RWPE2 (cell line): ENCODE measurements at regions not wholly inside any gene's neighbourhood (a gene's known extent, or its start where the extent isn't known, plus 50 kb on each side); places are given as distances from the start of the nearest gene placed in this dataset.

ENCODE experiments used
- ATAC-seq: fragments of 200-7000 bp; cut with Tn5 transposase; 3 replicates; pipeline ENCODE4 v1.9.1; 2021; ENCODE audit warnings: low read depth
- DNase-seq: peaks from one replicate; pipeline ENCODE4 v3.0.0-alpha.2; 2020; ENCODE audit warnings: low spot score
- H3K27ac ChIP-seq: fragments of 450-650 bp; 2 replicates; pipeline ENCODE4 v1.5.1; 2017; ENCODE audit warnings: mild to moderate bottlenecking; ENCODE audit not compliant: poor library complexity, severe bottlenecking
- H3K27me3 ChIP-seq: fragments of 250-450 bp; sonication (Bioruptor Pico); 2 replicates; pipeline ENCODE4 v1.5.1; 2021; ENCODE audit warnings: mild to moderate bottlenecking, moderate library complexity; ENCODE audit not compliant: insufficient read depth, poor library complexity, severe bottlenecking
- H3K36me3 ChIP-seq: fragments of 250-450 bp; sonication (Bioruptor Pico); 2 replicates; pipeline ENCODE4 v1.5.1; 2020; ENCODE audit warnings: low read depth, mild to moderate bottlenecking, moderate library complexity
- H3K4me1 ChIP-seq: fragments of 250-450 bp; sonication (Bioruptor Pico); 2 replicates; pipeline ENCODE4 v1.5.1; 2021; ENCODE audit warnings: mild to moderate bottlenecking, moderate library complexity; ENCODE audit not compliant: insufficient read depth, poor library complexity, severe bottlenecking
- H3K4me3 ChIP-seq: fragments of 250-450 bp; sonication (Bioruptor Pico); 2 replicates; pipeline ENCODE4 v1.5.1; 2021; ENCODE audit warnings: mild to moderate bottlenecking, moderate library complexity; ENCODE audit not compliant: severe bottlenecking
- H3K9me3 ChIP-seq: fragments of 250-450 bp; sonication (Bioruptor Pico); 2 replicates; pipeline ENCODE4 v1.5.1; 2021; ENCODE audit warnings: mild to moderate bottlenecking, moderate library complexity; ENCODE audit not compliant: severe bottlenecking
- CTCF ChIP-seq: fragments of 450-650 bp; IDR thresholded peaks from one replicate; pipeline ENCODE4 v1.5.1; 2017; ENCODE audit warnings: mild to moderate bottlenecking, moderate library complexity; ENCODE audit not compliant: poor library complexity, severe bottlenecking

- H3K27me3 ChIP-seq, result no peaks in the 10 kb centered on the region
- no peak for ATAC-seq
- no peak for DNase-seq
- H3K9me3 ChIP-seq, result peaks cover 4% of the 10 kb centered on the region
- H3K4me1 ChIP-seq, result no peaks in the 10 kb centered on the region
- no peaks in the 10 kb centered on the region for H3K36me3 ChIP-seq
- no peak overlapping the region for H3K27ac ChIP-seq
- H3K4me3 ChIP-seq, result no peak overlapping the region
- no peak for TF ChIP-seq CTCF
Measured at GRCh38 chr1:14340002-14340785, 258.3 kb upstream of the KAZN start.

GRCh38 chr1:14341147-14341546 lies 257.3 kb upstream of the KAZN start:
- no peaks in the 10 kb centered on the region for H3K36me3 ChIP-seq
- no peak for TF ChIP-seq CTCF
- peaks cover 3% of the 10 kb centered on the region for H3K9me3 ChIP-seq
- no peak overlapping the region for H3K27ac ChIP-seq
- ATAC-seq, result no peak
- no peak for DNase-seq
- H3K4me1 ChIP-seq, result no peaks in the 10 kb centered on the region
- no peak overlapping the region for H3K4me3 ChIP-seq
- H3K27me3 ChIP-seq, result no peaks in the 10 kb centered on the region

DNA sequence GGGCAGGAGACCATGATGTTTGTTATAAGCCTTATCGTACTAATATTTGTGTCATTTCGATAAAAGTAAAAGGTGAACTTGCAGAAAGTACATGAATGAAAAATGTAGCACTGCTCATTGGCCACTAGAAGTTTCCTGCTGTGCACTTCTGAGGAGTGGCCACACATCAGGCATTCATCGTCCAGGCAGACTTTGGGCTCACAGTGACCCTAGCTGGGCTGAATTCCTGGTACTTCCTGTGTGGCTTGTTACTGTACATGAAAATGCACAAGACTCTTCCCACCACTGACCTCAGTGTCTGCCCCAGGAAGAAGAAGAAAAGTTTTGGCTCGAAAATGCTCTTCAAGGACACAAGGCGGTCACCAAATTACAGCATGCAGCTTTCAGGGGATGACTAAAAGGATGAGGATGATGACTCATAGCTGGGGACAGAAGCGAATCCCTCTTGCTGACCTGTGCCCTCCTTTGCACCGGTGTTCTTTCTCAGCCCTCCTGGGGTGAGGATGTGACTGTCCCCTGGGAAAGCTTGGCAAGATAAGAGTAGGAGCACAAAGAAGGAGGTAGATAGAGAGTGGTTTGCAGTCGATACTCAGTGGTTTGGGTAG lies 252.4 kb upstream of the KAZN start:
- ATAC-seq (no peak), DNase-seq (no peak)
- Histone ChIP-seq H3K4me1 (no peaks in the 10 kb centered on the region), H3K27me3 (no peaks in the 10 kb centered on the region), H3K27ac (no peak overlapping the region), H3K9me3 (no peaks in the 10 kb centered on the region), H3K4me3 (no peak overlapping the region), H3K36me3 (no peaks in the 10 kb centered on the region)
- TF ChIP-seq CTCF, result no peak

DNA sequence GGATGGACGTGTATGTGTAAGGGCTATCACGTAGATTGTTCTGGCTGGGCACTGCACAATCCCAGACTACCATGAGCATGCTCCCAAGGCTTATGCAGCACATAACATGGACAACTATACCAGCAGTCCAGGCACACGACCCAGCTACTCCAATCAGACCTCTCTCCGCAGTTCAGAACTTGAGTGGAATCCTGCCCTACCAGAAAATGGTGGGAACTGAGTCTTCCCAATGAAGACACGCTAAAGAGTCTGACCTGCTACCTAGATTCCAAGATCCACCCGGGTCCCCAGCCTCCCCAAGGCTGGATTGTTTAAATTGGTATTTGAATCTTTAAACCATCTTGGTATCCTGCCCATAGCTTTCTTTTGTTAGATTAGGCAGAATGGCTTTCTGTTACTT lies 251.3 kb upstream of the KAZN start:
- TF ChIP-seq CTCF, result no peak
- DNase-seq (no peak), ATAC-seq (no peak)
- Histone ChIP-seq H3K4me3 (no peak overlapping the region), H3K27me3 (no peaks in the 10 kb centered on the region), H3K27ac (no peak overlapping the region), H3K9me3 (no peaks in the 10 kb centered on the region), H3K36me3 (no peaks in the 10 kb centered on the region), H3K4me1 (no peaks in the 10 kb centered on the region)

DNA sequence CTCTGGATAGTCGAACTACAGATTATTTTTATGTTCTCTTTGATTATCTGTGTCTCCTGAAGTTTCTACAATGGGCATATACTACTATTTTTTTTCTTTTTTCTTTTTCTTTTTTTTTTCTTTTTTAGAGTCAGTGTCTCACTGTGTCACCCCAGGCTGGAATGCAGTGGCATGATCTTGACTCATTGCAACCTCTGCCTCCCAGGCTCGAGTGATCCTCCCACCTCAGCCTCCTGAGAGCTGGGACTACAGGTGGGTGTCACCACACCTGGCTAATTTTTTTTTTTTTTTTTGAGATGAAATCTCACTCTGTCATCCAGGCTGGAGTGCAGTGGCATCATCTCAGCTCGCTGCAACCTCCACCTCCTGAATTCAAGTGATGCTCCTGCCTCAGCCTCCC lies 250.7 kb upstream of the KAZN start:
- Histone ChIP-seq H3K4me1 (no peaks in the 10 kb centered on the region), H3K27me3 (no peaks in the 10 kb centered on the region), H3K4me3 (no peak overlapping the region), H3K36me3 (no peaks in the 10 kb centered on the region), H3K27ac (no peak overlapping the region), H3K9me3 (no peaks in the 10 kb centered on the region)
- DNase-seq, result no peak
- TF ChIP-seq CTCF, result no peak
- ATAC-seq, result no peak
